HG03103 (cell line): ENCODE measurements at regions not wholly inside any gene's neighbourhood (a gene's known extent, or its start where the extent isn't known, plus 50 kb on each side); places are given as distances from the start of the nearest gene placed in this dataset.
"Not testable (repeated sequence)": the region's sequence is repeated elsewhere in the genome, so short reads cannot be mapped to it uniquely, and the experiment has no call there.

Experiments used
- ATAC-seq: cut with Tn5 transposase; IDR thresholded peaks from one replicate; pipeline ENCODE4 v1.9.1; 2021; ENCODE audit warnings: low read depth; ENCODE audit not compliant: unreplicated experiment

DNA sequence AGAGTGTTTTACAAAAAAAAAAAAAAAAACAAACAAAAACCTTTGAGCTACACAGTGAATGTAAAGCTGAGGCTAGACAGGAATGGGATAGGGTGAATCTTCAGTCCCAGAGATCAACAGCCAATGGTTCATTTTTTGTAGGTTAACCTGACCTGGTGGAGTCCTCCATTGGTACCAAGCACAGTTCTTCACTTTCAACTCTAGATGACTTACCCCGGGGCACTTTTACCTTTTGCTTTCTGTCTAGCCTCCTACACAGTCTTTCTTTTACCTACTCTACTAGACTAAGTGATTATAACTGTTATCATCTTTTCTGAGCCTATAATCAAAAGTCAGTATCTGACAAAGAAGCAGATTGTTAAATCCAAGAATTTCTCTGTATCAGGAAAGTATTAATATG lies 50.9 kb downstream of the ANXA2R start:
- ATAC-seq, result no peak

DNA sequence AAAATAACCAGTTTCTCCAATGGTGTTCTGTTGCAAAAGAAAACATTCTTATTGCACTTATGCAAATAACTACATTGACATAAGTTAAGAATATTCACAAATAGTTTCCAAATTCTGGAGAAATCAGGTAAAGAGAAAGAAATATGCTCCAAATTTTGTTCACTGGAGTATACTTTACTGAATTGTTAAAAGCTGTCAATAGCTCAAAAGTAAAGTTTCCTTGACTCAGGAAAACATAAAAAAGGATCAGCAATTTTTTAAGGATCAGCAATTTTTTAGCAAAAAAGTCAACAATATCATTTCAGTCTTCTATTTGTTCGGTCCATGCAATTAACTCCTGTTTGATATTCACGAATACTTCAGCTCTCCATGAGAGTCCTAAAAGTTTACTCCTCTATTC lies 51.6 kb downstream of the ANXA2R start:
- ATAC-seq, result no peak

DNA sequence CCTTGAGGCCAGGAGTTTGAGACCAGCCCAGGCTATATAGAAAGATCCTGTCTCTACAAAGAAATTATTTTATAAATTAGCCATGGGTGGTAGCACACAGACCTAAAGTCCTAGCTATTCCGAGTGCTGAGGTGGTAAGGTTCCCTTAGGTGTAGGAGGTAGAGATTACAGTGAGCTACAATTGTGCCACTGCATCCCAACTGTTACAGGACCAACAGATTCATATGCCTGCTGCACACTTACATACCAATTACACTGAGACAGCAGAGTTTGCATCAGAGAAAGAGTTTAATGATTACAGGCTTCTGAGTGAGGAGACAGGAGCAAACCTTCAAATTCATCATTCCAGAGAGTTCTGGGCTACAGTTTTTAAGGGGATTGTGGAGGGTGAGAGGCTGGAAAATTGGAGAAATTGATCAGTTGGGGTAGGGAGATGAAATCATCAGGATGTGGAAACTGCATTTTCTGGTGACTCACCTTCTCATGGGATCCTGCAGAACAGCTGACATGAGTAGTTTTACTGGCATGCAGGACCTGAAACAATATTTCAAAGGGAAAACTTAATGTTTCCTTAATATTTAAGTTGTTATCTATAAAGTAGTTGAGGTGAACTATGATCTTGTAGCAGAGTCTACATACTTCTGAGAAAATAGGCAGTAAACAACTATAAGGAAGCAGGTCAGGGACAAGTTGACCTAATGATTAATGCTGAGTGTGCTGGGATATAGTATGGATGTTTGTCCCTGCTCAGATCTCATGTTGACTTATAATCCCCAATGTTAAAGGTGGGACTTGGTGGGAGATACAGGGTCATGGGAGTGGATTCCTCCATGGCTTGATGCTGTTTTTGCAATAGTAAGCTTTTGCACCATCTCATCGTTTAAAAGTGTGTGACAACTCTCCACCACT lies 54.7 kb downstream of the ANXA2R start:
- no peak for ATAC-seq

DNA sequence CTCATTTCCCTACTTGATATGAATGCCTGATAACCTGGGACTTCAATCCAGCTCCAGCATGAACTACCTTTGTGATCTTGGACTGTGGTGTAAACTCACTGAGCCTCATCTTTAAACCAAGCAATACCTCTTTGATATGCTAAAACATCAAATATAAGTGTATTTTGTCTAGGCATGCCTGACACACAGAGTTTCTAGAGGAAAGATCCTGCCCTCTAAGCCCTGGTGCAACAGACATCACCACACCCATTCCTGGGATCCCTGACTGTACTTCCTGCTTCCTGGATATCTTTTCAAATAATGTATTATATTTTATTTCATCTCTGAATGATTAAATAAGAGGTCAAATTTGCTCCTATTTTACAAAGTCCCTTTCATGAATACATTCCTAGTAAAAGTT lies 55.8 kb downstream of the ANXA2R start:
- ATAC-seq, result no peak

DNA sequence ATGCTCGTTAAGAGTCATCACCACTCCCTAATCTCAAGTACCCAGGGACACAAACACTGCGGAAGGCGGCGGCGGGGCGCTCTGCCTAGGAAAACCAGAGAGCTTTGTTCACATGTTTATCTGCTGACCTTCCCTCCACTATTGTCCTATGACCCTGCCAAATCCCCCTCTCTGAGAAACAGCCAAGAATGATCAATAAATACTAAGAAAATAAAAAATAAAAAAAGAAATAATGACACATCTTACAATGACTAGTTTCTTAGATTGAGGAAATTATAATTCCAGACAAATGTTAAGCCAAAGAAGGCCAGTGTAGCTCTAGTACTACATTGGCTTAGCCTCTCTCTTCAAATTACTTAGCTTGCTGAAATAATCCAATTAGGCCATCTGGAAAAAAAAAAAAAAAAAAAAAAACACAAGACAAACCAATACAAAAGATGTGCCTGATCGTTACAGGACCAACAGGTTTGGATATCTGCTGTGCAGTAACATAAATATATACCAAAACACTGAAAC lies 58.0 kb downstream of the ANXA2R start:
- no peak for ATAC-seq

DNA sequence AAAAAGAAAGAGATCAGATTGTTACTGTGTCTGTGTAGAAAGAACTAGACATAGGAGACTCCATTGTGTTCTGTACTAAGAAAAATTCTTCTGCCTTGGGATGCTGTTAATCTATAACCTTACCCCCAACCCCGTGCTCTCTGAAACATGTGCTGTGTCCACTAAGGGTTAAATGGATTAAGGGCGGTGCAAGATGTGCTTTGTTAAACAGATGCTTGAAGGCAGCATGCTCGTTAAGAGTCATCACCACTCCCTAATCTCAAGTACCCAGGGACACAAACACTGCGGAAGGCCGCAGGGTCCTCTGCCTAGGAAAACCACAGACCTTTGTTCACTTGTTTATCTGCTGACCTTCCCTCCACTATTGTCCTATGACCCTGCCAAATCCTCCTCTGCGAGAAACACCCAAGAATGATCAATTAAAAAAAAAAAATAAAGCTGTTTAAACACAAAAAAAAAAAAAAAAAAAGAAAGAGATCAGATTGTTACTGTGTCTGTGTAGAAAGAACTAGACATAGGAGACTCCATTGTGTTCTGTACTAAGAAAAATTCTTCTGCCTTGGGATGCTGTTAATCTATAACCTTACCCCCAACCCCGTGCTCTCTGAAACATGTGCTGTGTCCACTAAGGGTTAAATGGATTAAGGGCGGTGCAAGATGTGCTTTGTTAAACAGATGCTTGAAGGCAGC lies 58.6 kb downstream of the ANXA2R start:
- not testable (repeated sequence) for ATAC-seq

DNA sequence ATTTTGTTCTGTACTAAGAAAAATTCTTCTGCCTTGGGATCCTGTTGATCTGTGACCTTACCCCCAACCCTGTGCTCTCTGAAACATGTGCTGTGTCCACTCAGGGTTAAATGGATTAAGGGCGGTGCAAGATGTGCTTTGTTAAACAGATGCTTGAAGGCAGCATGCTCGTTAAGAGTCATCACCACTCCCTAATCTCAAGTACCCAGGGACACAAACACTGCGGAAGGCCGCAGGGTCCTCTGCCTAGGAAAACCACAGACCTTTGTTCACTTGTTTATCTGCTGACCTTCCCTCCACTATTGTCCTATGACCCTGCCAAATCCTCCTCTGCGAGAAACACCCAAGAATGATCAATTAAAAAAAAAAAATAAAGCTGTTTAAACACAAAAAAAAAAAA lies 59.1 kb downstream of the ANXA2R start:
- ATAC-seq, result not testable (repeated sequence)

DNA sequence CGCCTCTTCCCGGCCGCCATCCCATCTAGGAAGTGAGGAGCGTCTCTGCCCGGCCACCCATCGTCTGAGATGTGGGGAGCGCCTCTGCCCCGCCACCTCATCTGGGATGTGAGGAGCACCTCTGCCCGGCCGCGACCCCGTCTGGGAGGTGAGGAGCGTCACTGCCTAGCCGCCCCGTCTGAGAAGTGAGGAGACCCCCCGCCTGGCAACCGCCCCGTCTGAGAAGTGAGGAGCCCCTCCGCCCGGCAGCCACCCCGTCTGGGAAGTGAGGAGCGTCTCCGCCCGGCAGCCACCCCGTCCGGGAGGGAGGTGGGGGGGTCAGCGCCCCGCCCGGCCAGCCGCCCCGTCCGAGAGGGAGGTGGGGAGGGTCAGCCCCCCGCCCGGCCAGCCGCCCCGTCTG lies 59.7 kb downstream of the ANXA2R start:
- ATAC-seq, result not testable (repeated sequence)

DNA sequence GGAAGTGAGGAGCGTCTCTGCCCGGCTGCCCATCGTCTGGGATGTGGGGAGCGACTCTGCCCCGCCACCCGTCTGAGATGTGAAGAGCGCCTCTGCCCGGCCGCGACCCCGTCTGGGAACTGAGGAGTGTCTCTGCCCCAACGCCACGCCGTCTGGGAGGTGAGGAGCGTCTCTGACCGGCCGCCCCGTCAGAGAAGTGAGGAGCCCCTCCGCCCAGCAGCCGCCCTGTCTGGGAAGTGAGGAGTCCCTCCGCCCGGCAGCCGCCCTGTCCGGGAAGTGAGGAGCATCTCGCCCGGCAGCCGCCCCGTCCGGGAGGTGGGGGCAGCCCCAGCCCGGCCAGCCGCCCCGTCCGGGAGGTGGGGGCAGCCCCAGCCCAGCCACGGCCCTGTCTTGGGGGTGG lies 60.9 kb downstream of the ANXA2R start:
- ATAC-seq, result not testable (repeated sequence)

DNA sequence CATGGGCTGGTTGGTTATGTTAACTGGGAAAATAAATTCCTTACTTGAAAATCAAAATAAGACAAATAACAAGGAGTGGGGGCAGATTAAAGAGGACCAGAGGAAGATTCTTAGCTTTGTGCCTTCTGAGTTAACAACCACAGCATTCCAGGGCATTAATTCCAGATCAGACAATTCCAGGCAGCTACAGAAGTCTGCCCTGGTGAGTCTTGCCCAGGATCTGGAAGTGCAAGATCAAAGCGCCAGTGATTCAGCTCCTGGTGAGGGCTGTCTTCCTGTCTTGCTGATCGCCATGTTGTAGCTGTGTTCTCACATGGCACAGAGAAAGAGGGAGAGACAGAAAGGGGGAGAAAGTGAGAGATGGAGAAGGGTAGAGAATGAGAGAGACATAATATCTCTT lies 65.6 kb downstream of the ANXA2R start:
- ATAC-seq, result no peak

DNA sequence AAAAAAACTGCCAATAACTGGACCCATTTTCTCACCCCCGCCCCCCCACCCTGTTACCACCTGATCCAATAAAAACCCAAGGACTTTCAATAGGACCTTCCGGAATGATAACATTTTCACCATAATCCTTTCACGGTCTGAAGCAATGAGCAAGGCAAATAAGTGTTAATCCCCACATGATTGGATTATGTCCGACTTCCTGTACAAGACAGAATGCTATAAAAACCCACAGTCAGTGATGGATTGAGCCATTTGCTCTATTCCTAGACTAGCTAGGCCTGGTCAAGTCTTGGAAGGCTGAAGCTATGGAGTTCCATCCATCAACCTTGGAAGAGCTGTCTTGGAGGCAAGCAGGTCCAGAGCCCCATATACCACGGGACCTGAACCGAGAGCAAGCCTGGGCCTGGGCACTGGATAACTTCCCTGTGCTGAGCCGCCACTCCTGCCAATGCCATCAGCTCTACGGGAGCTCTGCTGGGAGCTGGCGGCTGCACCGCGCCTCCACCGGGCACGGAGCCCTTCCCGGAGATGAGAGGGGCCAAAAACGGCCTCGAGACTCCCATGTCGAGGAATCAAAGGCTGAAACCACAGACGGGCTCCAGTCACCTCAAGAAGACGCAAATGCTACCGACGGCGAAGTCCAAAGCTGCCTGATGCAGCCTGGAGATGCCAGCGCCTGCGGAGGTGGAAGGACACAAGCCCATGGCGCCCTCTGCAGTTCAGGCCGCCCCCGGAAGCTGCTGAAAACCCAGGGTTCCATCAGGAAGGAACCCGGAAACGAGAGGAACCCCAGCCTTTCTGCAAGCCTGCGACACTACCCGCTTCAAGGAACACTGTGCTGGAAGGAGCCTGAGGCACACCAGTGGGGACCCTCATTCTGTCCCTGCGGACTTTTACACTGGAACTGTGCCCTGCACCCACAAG lies 69.2 kb downstream of the ANXA2R start:
- ATAC-seq, result no peak

DNA sequence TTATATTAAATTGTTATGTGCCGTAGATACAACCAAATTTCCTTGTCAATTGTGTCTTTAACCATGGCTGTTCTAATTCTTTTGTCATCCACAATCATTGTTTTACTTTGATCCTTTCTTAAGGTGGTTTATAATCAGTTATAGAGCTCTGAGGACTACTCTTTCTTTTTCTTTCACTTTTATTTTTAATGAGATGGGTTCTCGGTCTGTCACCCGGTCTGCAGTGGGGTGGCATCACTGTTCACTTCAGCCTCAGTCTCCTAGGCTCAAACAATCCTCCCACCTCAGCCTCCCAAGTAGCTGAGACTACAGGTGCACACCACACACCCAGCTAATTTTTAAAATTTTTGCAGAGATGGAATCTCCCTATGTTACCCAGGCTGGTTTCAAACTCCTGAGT lies 74.2 kb downstream of the ANXA2R start:
- no peak for ATAC-seq

DNA sequence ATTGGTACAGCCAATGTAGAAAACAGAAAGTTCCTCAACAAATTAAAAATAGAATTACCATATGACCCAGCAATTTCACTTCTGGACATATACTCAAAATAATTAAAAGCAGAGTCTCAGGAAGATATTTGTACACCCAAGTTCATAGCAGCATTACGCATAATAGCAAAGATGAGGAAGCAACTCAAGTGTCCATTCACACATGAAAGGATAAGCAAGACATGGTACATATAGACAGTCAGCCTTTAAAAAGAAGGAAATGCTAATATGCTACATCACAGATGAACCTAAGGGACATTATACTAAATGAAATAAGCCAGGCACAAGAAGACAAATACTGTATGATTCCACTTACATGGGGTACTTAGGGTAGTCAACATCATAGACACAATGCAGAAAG lies 76.7 kb downstream of the ANXA2R start:
- no peak for ATAC-seq

DNA sequence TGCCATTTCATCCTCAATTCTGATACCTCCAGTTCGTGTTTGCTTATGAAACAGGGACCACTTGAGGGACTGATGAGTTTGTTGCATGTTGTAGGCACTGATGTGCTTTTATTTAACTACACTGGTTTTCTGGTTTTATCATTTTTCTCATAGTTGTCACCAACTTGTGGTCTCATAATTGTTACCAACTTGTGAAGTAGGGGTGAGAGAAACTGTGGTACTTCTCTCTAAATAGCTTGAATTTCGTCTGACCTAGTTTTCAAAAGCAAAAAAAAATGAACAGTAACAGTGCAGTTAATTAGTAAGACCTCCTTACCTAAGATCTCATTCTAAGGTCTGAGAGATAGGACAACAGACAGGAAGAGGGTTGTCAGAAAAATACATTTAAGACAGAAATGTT lies 78.0 kb downstream of the ANXA2R start:
- ATAC-seq, result no peak

DNA sequence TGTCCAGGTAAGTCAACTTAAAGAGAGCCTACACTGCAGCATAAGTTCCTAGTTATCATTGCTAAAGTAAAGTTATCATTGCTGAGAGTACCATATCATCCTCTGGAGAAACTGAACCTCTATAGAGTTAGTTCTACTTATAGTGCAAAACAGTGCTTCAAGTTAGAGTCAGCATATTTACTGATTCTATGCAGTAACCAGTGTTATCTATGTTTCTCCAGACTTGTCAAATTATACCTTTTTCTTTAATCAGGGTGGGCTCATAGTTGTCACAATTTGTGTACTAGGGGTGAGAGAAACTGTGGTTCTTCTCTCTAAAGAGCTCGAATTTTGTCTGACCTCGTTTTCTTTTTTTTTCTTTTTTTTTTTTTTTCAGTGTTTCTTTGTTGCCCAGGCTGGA lies 79.6 kb downstream of the ANXA2R start:
- ATAC-seq, result no peak

DNA sequence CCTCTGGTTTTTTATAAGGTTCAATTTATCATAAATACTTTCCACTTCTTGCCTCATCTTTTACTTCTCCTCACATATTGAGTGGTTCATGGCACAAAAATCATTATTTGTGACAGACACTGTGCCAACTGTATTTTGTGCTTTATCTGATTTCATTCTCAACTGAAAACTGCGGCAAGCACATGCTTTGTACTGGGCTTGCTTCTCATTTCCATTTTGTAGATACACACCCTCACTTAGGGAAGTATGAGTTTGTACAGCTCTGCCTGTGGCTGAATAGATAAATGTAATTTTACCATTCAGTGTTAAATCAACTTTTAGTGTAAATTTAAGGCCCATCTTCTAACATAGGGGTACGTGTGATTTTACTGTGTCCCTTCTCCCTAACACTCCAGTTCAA lies 83.6 kb downstream of the ANXA2R start:
- no peak for ATAC-seq

DNA sequence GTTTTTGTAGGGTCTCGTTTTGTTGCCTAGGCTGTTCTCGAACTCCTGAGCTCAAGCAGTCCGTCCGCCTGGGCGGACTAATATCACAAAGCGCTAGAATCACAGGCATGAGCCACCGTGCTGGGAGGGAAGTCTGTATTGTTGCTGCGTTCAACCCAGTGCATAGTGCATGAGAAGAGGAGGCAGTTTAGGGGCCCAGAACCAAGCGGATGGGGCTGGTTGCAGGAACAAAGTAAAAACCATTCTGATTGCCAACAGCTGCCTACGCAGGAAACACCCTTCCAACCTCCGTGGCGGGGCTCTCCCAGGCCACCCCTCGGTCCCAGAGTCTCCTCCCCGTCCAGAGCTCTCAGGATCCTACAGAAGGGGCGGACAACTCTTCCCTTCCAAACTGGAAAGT lies 87.1 kb downstream of the ANXA2R start:
- ATAC-seq, result no peak

DNA sequence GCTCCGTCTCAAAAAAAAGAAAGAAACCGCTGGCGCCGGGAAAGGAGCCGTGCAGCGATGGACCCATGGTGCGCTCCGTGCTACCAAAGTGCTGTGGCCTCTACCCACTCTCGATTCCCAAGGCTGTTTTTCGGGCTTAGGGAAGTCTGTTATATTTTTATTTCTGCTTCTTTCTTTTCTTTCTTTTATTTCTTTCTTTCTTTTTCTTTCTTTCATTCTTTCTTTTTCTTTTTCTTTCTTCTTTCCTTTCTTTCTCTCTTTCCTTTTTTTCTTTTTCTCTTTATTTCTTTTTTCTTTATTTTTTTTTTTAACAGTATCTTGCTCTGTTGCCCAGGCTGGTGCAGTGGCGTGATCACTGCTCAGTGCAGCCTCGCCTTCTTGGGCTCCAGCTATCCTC lies 87.5 kb downstream of the ANXA2R start:
- no peak for ATAC-seq

DNA sequence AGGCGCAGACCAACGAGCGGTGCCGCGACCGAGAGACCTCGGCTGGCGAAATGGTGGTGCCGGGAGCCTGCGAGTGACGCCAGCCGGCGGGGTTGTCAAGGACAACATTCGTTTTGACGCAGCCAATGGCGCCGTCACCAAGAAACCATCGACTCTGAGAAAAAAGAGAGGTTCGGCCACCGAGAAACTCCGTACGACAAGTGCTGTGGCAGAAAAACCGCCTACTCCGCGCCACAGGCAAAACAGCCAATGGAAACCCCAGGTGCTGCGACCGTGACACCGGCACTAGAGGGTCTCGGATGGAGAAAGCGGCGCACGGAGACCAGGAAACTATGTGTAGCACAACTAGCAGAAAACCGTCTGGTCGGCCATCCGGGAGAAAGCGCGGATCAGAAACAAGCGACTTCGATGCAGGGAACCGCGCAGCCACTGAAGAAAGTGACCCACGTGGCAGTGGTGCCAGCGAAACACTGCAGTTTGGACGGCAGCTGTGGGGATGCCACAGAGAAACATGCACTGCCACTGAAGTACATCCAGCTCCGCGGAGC lies 88.8 kb downstream of the ANXA2R start:
- ATAC-seq, result peak; percentile 33

DNA sequence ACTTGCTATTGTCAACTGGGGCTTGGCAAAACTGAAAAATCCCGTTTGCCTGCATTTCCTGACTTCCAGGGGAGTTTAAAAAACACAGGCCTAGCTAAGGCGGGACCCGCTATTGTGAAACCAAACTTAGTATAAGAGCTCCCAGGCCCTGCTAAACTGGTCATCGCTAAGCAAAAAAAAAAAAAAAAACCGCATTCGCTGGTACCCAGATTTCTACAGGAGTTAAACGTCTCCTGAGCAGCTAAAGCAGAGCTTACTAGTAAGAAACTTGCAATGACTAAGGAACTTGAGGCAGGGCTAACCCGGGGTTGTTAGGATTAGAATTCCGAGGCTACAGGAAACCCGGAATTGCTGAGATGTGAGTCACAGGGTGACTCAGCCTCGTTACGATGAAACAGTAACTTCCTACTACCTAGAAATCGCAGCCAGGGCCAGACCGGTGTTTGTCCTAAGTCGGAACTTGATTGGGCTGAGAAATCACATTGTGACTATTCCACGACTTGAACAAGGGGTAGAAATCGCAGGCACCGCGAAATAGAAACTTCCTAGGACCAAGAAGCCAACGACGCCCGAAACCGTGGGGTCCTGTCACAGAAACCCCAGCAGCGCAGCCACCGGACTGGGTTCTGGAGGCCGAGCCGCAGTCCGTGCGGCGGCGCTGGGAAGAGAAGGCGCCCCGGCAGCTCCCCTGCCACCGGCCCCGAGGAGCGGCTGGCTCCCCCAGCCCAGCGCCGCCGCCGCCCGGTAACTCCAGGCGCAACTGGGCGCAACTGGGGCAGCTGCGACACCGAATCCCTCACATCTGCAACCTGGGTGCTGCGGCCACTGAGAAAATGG lies 89.4 kb downstream of the ANXA2R start:
- peak; percentile 26 for ATAC-seq
